Ovary (tissue), 7 donors: ENCODE measurements at regions not wholly inside any gene's neighbourhood (a gene's known extent, or its start where the extent isn't known, plus 50 kb on each side); places are given as distances from the start of the nearest gene placed in this dataset.
"Not testable (repeated sequence)": the region's sequence is repeated elsewhere in the genome, so short reads cannot be mapped to it uniquely, and the experiment has no call there.

Source experiments
- DNase-seq, 5 donors: peaks; one replicate each; pipeline ENCODE4 v3.0.0-alpha.2; 2019 to 2020
- H3K27ac ChIP-seq, 2 donors: fragments of 200-600 bp; one replicate each; pipeline versions ENCODE4 v1.5.1 to v1.8.0; 2019 to 2022
- H3K27me3 ChIP-seq: fragments of 200-600 bp; one replicate; pipeline ENCODE4 v1.8.0; 2022
- H3K36me3 ChIP-seq: fragments of 200-600 bp; sonication (generic); one replicate; pipeline ENCODE4 v1.5.1; 2019
- H3K4me1 ChIP-seq: one replicate; pipeline ENCODE4 v1.8.1; 2013; ENCODE audit warnings: mild to moderate bottlenecking, moderate library complexity; ENCODE audit not compliant: insufficient read depth
- H3K4me3 ChIP-seq: fragments of 200-600 bp; sonication (generic); one replicate; pipeline ENCODE4 v1.5.1; 2017
- H3K9me3 ChIP-seq, 2 donors: fragments of 200-600 bp in 1 of 2; sonication (generic) in 1 of 2; one replicate each; pipeline versions ENCODE4 v1.5.1 to v1.8.1; 2013 to 2019; ENCODE audit warnings: mild to moderate bottlenecking in 1 of 2, moderate library complexity in 1 of 2
- EP300 ChIP-seq: sonication (generic); formaldehyde crosslinking; IDR thresholded peaks from one replicate; pipeline ENCODE4 v1.6.1; 2017; ENCODE audit warnings: antibody characterized with exemption
- POLR2A ChIP-seq: fragments of 450-650 bp; IDR thresholded peaks from one replicate; pipeline ENCODE4 v1.6.1; 2017; ENCODE audit warnings: antibody characterized with exemption, mild to moderate bottlenecking, moderate library complexity
- WGBS, 3 donors: extraction: QIAGEN DNeasy Blood & Tissue Kit in 1 of 3; methylation state at CpG; one replicate each; pipeline versions ENCODE4 v1.1.5 to v1.1.7; 2013 to 2017; 5-methylcytosine and 5-hydroxymethylcytosine counted together
- intact Hi-C, 4 donors: fragments of 100-400 bp; cut with DNase I; formaldehyde crosslinking; loops; one replicate each; pipeline versions ENCODE4 v1.11.0 to v1.15.1; 2022 to 2023
- TF ChIP-seq, protein P1 (sequence below), 3 donors: fragments of 450-650 bp in 2 of 3; fragments of 200-600 bp in 1 of 3; IDR thresholded peaks; one replicate each; pipeline versions ENCODE4 v1.5.1 to v1.8.0; 2016 to 2022; ENCODE audit warnings: antibody characterized with exemption in 3 of 3, mild to moderate bottlenecking in 1 of 3
- donor health status: DM: no; HTN: no; CAD: no; lungs with moderate emphysema.
- donor health status: DM: no; HTN: no; CAD: no.
- donor health status: Bipolar disorder and iron deficiency.
- donor health status: DM: no; HTN: no; CAD: no.
- donor health status: DM: yes; HTN: yes; CAD: no.

DNA sequence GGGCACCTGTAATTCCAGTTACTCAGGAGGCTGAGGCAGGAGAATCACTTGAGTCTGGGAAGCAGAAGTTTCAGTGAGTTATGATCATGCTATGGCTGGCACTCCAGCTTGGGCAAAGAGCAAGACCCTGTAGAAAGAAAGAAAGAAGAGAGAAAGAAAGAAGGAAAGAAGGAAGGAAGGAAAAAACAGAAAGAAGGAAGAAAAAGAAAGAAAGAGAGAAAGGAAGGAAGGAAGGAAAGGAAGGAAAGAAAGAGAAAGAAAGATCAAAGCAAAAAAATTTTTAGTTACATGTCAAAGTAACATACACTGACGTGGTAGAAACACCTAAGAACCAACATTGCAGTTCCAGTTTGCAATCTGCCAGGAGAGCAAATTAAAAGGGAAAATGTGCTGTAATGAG is 73.8 kb upstream of the JCAD start:
- Histone ChIP-seq H3K36me3 (no peaks in the 10 kb centered on the region), H3K9me3 (no peaks in the 10 kb centered on the region), H3K4me3 (no peak overlapping the region), H3K4me1 (no peaks in the 10 kb centered on the region), H3K27me3 (no peaks in the 10 kb centered on the region), H3K27ac (no peak overlapping the region)
- TF ChIP-seq POLR2A (no peak), EP300 (no peak)
- TF ChIP-seq, protein P1, sequence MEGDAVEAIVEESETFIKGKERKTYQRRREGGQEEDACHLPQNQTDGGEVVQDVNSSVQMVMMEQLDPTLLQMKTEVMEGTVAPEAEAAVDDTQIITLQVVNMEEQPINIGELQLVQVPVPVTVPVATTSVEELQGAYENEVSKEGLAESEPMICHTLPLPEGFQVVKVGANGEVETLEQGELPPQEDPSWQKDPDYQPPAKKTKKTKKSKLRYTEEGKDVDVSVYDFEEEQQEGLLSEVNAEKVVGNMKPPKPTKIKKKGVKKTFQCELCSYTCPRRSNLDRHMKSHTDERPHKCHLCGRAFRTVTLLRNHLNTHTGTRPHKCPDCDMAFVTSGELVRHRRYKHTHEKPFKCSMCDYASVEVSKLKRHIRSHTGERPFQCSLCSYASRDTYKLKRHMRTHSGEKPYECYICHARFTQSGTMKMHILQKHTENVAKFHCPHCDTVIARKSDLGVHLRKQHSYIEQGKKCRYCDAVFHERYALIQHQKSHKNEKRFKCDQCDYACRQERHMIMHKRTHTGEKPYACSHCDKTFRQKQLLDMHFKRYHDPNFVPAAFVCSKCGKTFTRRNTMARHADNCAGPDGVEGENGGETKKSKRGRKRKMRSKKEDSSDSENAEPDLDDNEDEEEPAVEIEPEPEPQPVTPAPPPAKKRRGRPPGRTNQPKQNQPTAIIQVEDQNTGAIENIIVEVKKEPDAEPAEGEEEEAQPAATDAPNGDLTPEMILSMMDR (IDR thresholded peaks at IDR 0.05) = no peak
- intact Hi-C loops = no loop called here
- no peak for DNase-seq
- WGBS, 3 donors = 94 to 97% (median 95%) methylated on average over 1 of the region's 1 CpG

DNA sequence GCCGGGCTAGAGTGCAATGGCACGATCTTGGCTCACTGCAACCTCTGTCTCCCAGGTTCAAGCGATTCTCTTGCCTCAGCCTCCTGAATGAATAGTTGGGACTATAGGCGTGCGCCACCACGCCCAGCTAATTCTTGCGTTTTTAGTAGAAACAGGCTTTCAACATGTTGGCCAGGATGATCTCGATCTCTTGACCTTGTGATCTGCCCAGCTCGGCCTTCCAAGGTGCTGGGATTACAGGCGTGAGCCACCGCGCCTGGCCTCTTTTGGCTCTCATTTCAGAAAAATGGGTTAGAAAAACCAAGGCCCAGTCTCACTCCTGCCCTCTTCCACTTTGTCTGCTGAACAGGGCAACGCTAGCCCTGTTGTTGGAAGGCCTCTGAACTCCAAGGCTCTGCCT is 72.0 kb upstream of the JCAD start:
- DNase-seq, H3K36me3 ChIP-seq, intact Hi-C loops, H3K9me3 ChIP-seq, H3K27me3 ChIP-seq, H3K4me1 ChIP-seq, H3K4me3 ChIP-seq, H3K27ac ChIP-seq: not testable (repeated sequence)
- WGBS, 3 donors = 97 to 98% (median 97%) methylated on average over 13 of the region's 13 CpGs

DNA sequence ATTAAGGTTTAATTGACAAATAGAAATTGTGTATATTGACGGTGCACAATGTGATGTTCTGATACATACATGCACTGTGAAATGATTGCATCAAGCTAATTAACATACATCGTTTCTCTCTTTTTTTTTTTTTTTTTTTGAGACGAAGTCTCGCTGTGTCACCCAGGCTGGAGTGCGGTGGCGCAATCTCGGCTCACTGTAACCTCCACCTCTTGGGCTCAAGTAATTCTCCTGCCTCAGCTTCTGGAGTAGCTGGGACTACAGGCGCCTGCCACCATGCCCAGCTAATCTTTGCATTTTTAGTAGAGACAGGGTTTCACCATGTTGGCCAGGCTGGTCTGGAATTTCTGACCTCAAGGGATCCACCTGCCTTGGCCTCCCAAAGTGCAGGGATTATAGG is 69.9 kb upstream of the JCAD start:
- H3K36me3 ChIP-seq, H3K4me1 ChIP-seq, DNase-seq, H3K27ac ChIP-seq, H3K9me3 ChIP-seq, H3K4me3 ChIP-seq, H3K27me3 ChIP-seq, intact Hi-C loops: not testable (repeated sequence)
- WGBS, 3 donors = 94 to 97% (median 96%) methylated on average over 8 of the region's 8 CpGs

DNA sequence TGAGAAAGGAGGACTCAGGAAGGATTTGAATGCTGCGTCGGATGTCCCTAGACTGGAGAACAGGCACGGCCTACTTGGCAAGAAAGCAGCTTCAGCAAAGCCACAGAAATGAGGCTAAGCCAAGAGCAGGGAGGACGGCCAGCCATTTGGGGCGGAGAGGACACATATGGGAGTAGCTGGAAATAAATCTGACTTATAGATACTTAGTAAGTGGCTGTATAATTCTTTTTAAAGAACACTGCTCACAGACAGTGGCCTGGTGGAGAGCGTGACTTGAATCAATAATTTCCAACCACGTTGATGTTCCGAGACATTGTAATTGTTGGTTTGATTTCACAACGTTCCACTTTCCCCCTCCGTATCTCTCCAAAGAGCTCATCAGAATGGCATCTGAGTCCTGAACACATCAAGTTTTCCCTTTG is 67.7 kb upstream of the JCAD start:
- H3K4me3 ChIP-seq = no peak overlapping the region
- no peak for DNase-seq
- H3K36me3 ChIP-seq = no peaks in the 10 kb centered on the region
- no peaks in the 10 kb centered on the region for H3K27me3 ChIP-seq
- no peaks in the 10 kb centered on the region for H3K4me1 ChIP-seq
- intact Hi-C loops = no loop called here
- no peaks in the 10 kb centered on the region for H3K9me3 ChIP-seq
- H3K27ac ChIP-seq = no peak overlapping the region
- WGBS, 3 donors = 52 to 78% (median 73%) methylated on average over 10 of the region's 10 CpGs
- TF ChIP-seq, protein P1 (IDR thresholded peaks at IDR 0.05) = no peak
- no peak for TF ChIP-seq POLR2A
- no peak for TF ChIP-seq EP300

DNA sequence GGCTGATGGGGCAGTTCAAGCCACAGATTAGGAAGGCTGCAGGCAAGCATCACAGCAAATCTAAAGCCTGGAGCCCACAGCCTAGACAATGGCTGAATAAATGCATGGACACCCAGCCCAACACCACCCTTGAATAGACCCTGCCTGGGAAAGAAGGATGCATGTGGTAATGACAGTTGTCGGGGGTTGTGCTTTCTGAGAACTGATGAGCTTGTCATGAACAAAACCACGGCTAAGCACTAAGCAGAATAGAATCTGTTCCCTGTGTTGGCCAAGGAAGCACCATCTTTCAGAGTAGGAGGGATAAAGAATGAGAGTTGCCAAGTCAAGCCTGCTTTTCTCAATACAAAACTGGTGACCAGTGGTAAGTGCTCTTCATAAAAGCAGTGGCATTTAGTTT is 66.1 kb upstream of the JCAD start:
- Histone ChIP-seq H3K27me3 (no peaks in the 10 kb centered on the region), H3K9me3 (no peaks in the 10 kb centered on the region), H3K4me3 (no peak overlapping the region), H3K36me3 (no peaks in the 10 kb centered on the region), H3K27ac (no peak overlapping the region), H3K4me1 (no peaks in the 10 kb centered on the region)
- WGBS, 3 donors = 86 to 92% (median 87%) methylated on average over 2 of the region's 2 CpGs
- no peak for DNase-seq
- intact Hi-C loops = no loop called here
- no peak for TF ChIP-seq POLR2A
- no peak for TF ChIP-seq EP300
- TF ChIP-seq, protein P1 (IDR thresholded peaks at IDR 0.05) = no peak

DNA sequence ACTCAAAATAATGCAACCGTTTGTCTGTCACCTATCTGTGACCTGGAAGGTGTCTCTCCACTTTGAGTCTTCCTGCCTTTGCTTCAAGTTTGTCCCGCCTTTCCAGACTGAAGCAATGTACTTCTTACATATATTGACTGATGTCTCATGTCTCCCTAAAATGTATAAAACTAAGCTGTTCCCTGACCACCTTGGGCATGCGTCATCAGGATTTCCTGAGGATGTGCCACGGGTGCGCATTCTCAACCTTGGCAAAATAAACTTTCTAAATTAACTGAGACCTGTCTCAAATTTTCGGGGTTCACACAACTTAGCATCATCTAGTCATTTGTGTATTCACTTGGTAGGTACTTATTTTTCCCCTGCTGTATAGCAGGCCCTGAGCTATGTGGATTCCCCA is 65.3 kb upstream of the JCAD start:
- intact Hi-C loops = no loop called here
- Histone ChIP-seq H3K4me3 (no peak overlapping the region), H3K36me3 (no peaks in the 10 kb centered on the region), H3K9me3 (no peaks in the 10 kb centered on the region), H3K4me1 (no peaks in the 10 kb centered on the region), H3K27ac (no peak overlapping the region), H3K27me3 (no peaks in the 10 kb centered on the region)
- TF ChIP-seq EP300 (no peak), POLR2A (no peak)
- TF ChIP-seq, protein P1 (IDR thresholded peaks at IDR 0.05) = no peak
- 77 to 85% (median 83%) methylated on average over 6 of the region's 6 CpGs for WGBS, 3 donors
- no peak for DNase-seq
